ENCODE measurements at regions not wholly inside any gene's neighbourhood (a gene's known extent, or its start where the extent isn't known, plus 50 kb on each side); places are given as distances from the start of the nearest gene placed in this dataset.

- Mint-ChIP-seq H3K9me3 (ENCODE audit: unreplicated experiment) (no peaks in the 10 kb centered on the region), H3K4me1 (ENCODE audit: unreplicated experiment) (peaks cover 10% of the 10 kb centered on the region), H3K27me3 (ENCODE audit: unreplicated experiment) (no peaks in the 10 kb centered on the region), H3K36me3 (ENCODE audit: low read depth, unreplicated experiment) (no peaks in the 10 kb centered on the region), H3K4me3 (ENCODE audit: unreplicated experiment) (no peak overlapping the region), H3K27ac (ENCODE audit: unreplicated experiment) (no peak overlapping the region)
- no peak for TF ChIP-seq CTCF (IDR thresholded peaks at IDR 0.05; ENCODE audit: unreplicated experiment)
- peak; percentile 10 for DNase-seq (ENCODE audit: low spot score)
Observed at GRCh38 chr18:2083691-2084090, 487.6 kb downstream of the METTL4 start.

- Mint-ChIP-seq H3K4me1 (ENCODE audit: unreplicated experiment) (peaks cover 13% of the 10 kb centered on the region), H3K36me3 (ENCODE audit: low read depth, unreplicated experiment) (no peaks in the 10 kb centered on the region), H3K9me3 (ENCODE audit: unreplicated experiment) (no peaks in the 10 kb centered on the region), H3K27me3 (ENCODE audit: unreplicated experiment) (no peaks in the 10 kb centered on the region), H3K4me3 (ENCODE audit: unreplicated experiment) (no peak overlapping the region), H3K27ac (ENCODE audit: unreplicated experiment) (no peak overlapping the region)
- no peak for DNase-seq (ENCODE audit: low spot score)
- no peak for TF ChIP-seq CTCF (IDR thresholded peaks at IDR 0.05; ENCODE audit: unreplicated experiment)
Observed at GRCh38 chr18:2086439-2086838, 484.9 kb downstream of the METTL4 start.

GRCh38 chr18:2087877-2088673, 483.2 kb downstream of the METTL4 start:
- DNase-seq (ENCODE audit: low spot score) = no peak
- H3K4me3 Mint-ChIP-seq (ENCODE audit: unreplicated experiment) = no peak overlapping the region
- H3K4me1 Mint-ChIP-seq (ENCODE audit: unreplicated experiment) = peaks cover 9% of the 10 kb centered on the region
- H3K9me3 Mint-ChIP-seq (ENCODE audit: unreplicated experiment) = no peaks in the 10 kb centered on the region
- no peak overlapping the region for H3K27ac Mint-ChIP-seq (ENCODE audit: unreplicated experiment)
- H3K27me3 Mint-ChIP-seq (ENCODE audit: unreplicated experiment) = no peaks in the 10 kb centered on the region
- no peak for TF ChIP-seq CTCF (IDR thresholded peaks at IDR 0.05; ENCODE audit: unreplicated experiment)
- no peaks in the 10 kb centered on the region for H3K36me3 Mint-ChIP-seq (ENCODE audit: low read depth, unreplicated experiment)

- no peaks in the 10 kb centered on the region for H3K9me3 Mint-ChIP-seq (ENCODE audit: unreplicated experiment)
- H3K4me3 Mint-ChIP-seq (ENCODE audit: unreplicated experiment) = no peak overlapping the region
- no peak for DNase-seq (ENCODE audit: low spot score)
- no peak for TF ChIP-seq CTCF (IDR thresholded peaks at IDR 0.05; ENCODE audit: unreplicated experiment)
- H3K27me3 Mint-ChIP-seq (ENCODE audit: unreplicated experiment) = no peaks in the 10 kb centered on the region
- peaks cover 9% of the 10 kb centered on the region for H3K4me1 Mint-ChIP-seq (ENCODE audit: unreplicated experiment)
- no peak overlapping the region for H3K27ac Mint-ChIP-seq (ENCODE audit: unreplicated experiment)
- no peaks in the 10 kb centered on the region for H3K36me3 Mint-ChIP-seq (ENCODE audit: low read depth, unreplicated experiment)
Observed at GRCh38 chr18:2089396-2089795, 481.9 kb downstream of the METTL4 start.

GRCh38 chr18:2091937-2092336, 479.4 kb downstream of the METTL4 start:
- peaks cover 9% of the 10 kb centered on the region for H3K4me1 Mint-ChIP-seq (ENCODE audit: unreplicated experiment)
- no peaks in the 10 kb centered on the region for H3K9me3 Mint-ChIP-seq (ENCODE audit: unreplicated experiment)
- no peaks in the 10 kb centered on the region for H3K36me3 Mint-ChIP-seq (ENCODE audit: low read depth, unreplicated experiment)
- H3K27me3 Mint-ChIP-seq (ENCODE audit: unreplicated experiment) = no peaks in the 10 kb centered on the region
- no peak for TF ChIP-seq CTCF (IDR thresholded peaks at IDR 0.05; ENCODE audit: unreplicated experiment)
- DNase-seq (ENCODE audit: low spot score) = no peak
- no peak overlapping the region for H3K4me3 Mint-ChIP-seq (ENCODE audit: unreplicated experiment)
- no peak overlapping the region for H3K27ac Mint-ChIP-seq (ENCODE audit: unreplicated experiment)
